ENCODE measurements at regions not wholly inside any gene's neighbourhood (a gene's known extent, or its start where the extent isn't known, plus 50 kb on each side); places are given as distances from the start of the nearest gene placed in this dataset.

DNA sequence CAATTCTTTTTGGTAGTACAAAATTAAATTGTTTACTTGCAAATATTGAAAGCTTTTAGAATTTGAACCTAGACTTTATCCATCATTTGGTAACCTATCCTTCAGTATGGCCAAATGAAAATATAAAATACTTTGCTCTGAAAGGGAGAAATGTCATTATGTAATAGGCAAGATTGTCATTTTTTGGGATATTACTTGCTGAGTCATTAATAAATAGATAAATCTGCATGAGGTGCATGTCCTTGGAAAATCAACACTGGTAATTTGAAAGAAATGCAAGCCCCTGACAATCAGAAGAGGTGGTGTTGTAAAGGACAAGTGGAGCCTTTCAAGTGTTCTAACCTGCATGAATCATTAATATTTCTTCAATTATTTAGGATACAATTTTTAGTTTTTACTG, 231.8 kb upstream of the CCNG1 start:
- TF ChIP-seq, protein P1, sequence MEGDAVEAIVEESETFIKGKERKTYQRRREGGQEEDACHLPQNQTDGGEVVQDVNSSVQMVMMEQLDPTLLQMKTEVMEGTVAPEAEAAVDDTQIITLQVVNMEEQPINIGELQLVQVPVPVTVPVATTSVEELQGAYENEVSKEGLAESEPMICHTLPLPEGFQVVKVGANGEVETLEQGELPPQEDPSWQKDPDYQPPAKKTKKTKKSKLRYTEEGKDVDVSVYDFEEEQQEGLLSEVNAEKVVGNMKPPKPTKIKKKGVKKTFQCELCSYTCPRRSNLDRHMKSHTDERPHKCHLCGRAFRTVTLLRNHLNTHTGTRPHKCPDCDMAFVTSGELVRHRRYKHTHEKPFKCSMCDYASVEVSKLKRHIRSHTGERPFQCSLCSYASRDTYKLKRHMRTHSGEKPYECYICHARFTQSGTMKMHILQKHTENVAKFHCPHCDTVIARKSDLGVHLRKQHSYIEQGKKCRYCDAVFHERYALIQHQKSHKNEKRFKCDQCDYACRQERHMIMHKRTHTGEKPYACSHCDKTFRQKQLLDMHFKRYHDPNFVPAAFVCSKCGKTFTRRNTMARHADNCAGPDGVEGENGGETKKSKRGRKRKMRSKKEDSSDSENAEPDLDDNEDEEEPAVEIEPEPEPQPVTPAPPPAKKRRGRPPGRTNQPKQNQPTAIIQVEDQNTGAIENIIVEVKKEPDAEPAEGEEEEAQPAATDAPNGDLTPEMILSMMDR (IDR thresholded peaks at IDR 0.05), result no peak
- TF ChIP-seq POLR2A (IDR thresholded peaks at IDR 0.05) (no peak), POLR2AphosphoS5 (IDR thresholded peaks at IDR 0.05) (no peak), EP300 (IDR thresholded peaks at IDR 0.05) (no peak)
